Mammary epithelial cell (primary cell): ENCODE measurements at regions not wholly inside any gene's neighbourhood (a gene's known extent, or its start where the extent isn't known, plus 50 kb on each side); places are given as distances from the start of the nearest gene placed in this dataset.

Experiments
- CTCF ChIP-seq, 2 donors: IDR thresholded peaks in 1 of 2; conservative IDR thresholded peaks in 1 of 2; 2 replicates each; pipeline ENCODE4 v1.5.1; 2011 to 2012; ENCODE audit warnings: inconsistent platforms in 2 of 2, low read length in 2 of 2, mild to moderate bottlenecking in 2 of 2, control low read depth in 1 of 2, low read depth in 1 of 2; ENCODE audit not compliant: insufficient read depth in 1 of 2; ENCODE audit errors: extremely low read depth in 1 of 2
- EZH2 ChIP-seq: IDR thresholded peaks from 2 replicates; pipeline ENCODE4 v1.6.1; 2012; ENCODE audit warnings: low read length, inconsistent platforms, borderline replicate concordance

DNA sequence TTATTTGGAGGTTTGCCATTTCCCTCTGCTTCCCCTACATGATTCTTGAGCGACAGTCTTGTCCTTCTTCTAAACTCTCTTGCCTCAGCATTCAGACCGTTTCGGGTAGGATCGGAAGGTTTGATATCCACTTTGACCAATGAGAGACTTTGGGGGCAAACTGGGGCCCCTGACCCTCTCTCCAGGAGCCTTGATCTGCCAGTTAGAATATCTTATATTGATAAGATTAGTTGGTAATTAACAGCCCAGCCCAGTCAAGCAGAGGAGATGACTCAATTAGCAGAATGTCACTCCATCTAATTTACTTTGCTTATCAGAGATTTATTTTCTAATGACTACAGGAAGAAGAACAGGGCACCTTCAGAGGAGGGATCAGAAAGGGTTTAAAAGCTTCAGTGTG lies 532.8 kb downstream of the XYLT1 start:
- TF ChIP-seq CTCF (conservative IDR thresholded peaks at IDR 0.05 in 1 of 2, IDR thresholded peaks at IDR 0.05 in 1 of 2; ENCODE audit: extremely low read depth in 1 of 2, insufficient read depth in 1 of 2, low read depth in 1 of 2, low read length in 2 of 2) (no peak), EZH2 (no peak)
